Breast epithelium (tissue), 4 donors: ENCODE measurements at regions not wholly inside any gene's neighbourhood (a gene's known extent, or its start where the extent isn't known, plus 50 kb on each side); places are given as distances from the start of the nearest gene placed in this dataset.

ENCODE experiments used
- DNase-seq, 2 donors: peaks; one replicate each; pipeline ENCODE4 v3.0.0-alpha.2; 2019; ENCODE audit warnings: low spot score in 2 of 2
- H3K27ac ChIP-seq, 2 donors: fragments of 200-600 bp; sonication (generic) in 1 of 2; one replicate each; pipeline ENCODE4 v1.5.1; 2016 to 2019; ENCODE audit warnings: mild to moderate bottlenecking in 1 of 2
- H3K27me3 ChIP-seq, 2 donors: fragments of 200-600 bp; sonication (generic) in 1 of 2; one replicate each; pipeline versions ENCODE4 v1.5.1 to v1.6.0; 2017 to 2019; ENCODE audit warnings: control low read depth in 1 of 2, mild to moderate bottlenecking in 1 of 2
- H3K36me3 ChIP-seq: fragments of 200-600 bp; one replicate; pipeline ENCODE4 v1.5.1; 2019
- H3K4me1 ChIP-seq, 2 donors: fragments of 200-600 bp; sonication (generic); one replicate each; pipeline ENCODE4 v1.5.1; 2016 to 2019; ENCODE audit warnings: control low read depth in 1 of 2
- H3K4me3 ChIP-seq, 3 donors: fragments of 200-600 bp; sonication (generic); 1 replicate in 2 of 3; 2 replicates in 1 of 3; pipeline ENCODE4 v1.5.1; 2016 to 2019; ENCODE audit warnings: mild to moderate bottlenecking in 3 of 3, moderate library complexity in 2 of 3
- H3K9me3 ChIP-seq, 2 donors: fragments of 200-600 bp; sonication (generic) in 1 of 2; one replicate each; pipeline ENCODE4 v1.5.1; 2016 to 2019; ENCODE audit warnings: control low read depth in 1 of 2
- POLR2A ChIP-seq: fragments of 450-650 bp; IDR thresholded peaks from one replicate; pipeline ENCODE4 v1.6.1; 2016; ENCODE audit warnings: antibody characterized with exemption, mild to moderate bottlenecking, moderate library complexity
- POLR2AphosphoS5 ChIP-seq, 3 donors: sonication (generic); formaldehyde crosslinking; IDR thresholded peaks; one replicate each; pipeline ENCODE4 v1.6.1; 2017; ENCODE audit warnings: antibody characterized with exemption in 3 of 3
- intact Hi-C: fragments of 100-400 bp; cut with DNase I; formaldehyde crosslinking; loops from one replicate; pipeline ENCODE4 v1.15.1; 2023; ENCODE audit warnings: low total_unique reads
- TF ChIP-seq, protein P1 (sequence below), 3 donors: fragments of 450-650 bp; IDR thresholded peaks; one replicate each; pipeline ENCODE4 v1.5.1; 2016 to 2017; ENCODE audit warnings: antibody characterized with exemption in 3 of 3, mild to moderate bottlenecking in 3 of 3, moderate library complexity in 3 of 3

DNA sequence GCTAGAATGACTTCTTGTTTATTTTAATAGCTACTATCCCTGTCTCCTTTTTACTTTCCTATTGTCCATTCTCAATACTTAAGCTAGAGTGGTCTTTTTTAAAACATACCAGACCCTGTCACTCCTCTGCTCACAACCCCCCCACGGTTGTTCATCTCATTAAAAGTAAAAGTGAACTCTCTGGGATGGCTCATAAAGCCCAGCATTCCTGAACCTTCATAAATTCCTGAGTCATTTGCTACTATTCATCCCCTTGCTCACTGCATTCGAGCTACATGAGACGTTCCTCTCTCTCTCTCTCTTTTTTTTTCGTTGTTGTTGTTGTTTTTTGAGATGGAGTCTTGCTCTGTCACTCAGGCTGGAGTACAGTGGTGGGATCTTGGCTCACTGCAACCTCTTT is 148.7 kb upstream of the DSEL start:
- Histone ChIP-seq H3K36me3 (no peaks in the 10 kb centered on the region), H3K27ac (no peak overlapping the region), H3K27me3 (no peaks in the 10 kb centered on the region), H3K9me3 (no peaks in the 10 kb centered on the region), H3K4me3 (no peak overlapping the region), H3K4me1 (no peaks in the 10 kb centered on the region)
- intact Hi-C loops = no loop called here
- no peak for TF ChIP-seq POLR2A
- TF ChIP-seq, protein P1, sequence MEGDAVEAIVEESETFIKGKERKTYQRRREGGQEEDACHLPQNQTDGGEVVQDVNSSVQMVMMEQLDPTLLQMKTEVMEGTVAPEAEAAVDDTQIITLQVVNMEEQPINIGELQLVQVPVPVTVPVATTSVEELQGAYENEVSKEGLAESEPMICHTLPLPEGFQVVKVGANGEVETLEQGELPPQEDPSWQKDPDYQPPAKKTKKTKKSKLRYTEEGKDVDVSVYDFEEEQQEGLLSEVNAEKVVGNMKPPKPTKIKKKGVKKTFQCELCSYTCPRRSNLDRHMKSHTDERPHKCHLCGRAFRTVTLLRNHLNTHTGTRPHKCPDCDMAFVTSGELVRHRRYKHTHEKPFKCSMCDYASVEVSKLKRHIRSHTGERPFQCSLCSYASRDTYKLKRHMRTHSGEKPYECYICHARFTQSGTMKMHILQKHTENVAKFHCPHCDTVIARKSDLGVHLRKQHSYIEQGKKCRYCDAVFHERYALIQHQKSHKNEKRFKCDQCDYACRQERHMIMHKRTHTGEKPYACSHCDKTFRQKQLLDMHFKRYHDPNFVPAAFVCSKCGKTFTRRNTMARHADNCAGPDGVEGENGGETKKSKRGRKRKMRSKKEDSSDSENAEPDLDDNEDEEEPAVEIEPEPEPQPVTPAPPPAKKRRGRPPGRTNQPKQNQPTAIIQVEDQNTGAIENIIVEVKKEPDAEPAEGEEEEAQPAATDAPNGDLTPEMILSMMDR (IDR thresholded peaks at IDR 0.05) = no peak
- TF ChIP-seq POLR2AphosphoS5 (IDR thresholded peaks at IDR 0.05) = no peak
- DNase-seq = no peak

DNA sequence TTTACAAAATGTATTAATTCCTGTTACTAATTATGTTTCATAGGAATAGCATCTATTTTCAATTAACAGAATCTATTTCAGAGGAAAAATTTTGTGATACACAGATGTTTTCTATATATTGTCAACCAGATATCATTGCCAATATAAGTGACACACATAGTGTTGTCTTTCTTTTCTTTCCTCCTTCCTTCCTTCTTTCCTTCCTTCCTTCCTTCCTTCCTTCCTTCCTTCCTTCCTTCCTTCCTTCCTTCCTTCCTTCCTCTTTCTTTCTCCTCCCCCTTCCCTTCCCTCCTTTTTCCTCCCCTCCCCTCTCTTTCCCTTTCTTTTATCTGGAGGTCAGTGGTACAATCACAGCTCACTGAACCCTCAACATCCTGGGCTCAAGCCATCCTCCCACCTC is 146.5 kb upstream of the DSEL start:
- Histone ChIP-seq H3K36me3 (no peaks in the 10 kb centered on the region), H3K27me3 (no peaks in the 10 kb centered on the region), H3K4me3 (no peak overlapping the region), H3K9me3 (no peaks in the 10 kb centered on the region), H3K4me1 (no peaks in the 10 kb centered on the region), H3K27ac (no peak overlapping the region)
- no peak for TF ChIP-seq POLR2AphosphoS5 (IDR thresholded peaks at IDR 0.05)
- no peak for TF ChIP-seq POLR2A
- TF ChIP-seq, protein P1 (IDR thresholded peaks at IDR 0.05) = no peak
- intact Hi-C loops = no loop called here
- DNase-seq = no peak

DNA sequence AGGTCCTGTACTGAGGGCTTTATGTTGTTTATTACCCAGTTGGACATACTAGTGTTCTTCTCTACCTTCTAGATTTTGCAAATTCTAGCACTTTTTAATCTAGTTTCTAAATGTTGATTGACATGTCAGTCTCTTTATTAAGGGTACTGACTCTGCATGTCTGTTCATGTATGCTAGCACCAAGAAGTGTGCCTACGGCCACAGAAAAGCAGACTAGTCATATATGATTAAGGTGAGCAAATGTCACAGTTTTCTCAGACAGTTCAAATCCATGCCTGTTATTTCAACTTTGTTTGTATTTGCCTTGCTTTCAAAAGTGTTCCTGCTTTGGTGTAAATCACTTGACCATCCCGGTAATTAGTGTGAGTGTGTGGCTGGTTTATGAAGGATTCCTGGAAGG is 145.0 kb upstream of the DSEL start:
- DNase-seq = no peak
- Histone ChIP-seq H3K9me3 (no peaks in the 10 kb centered on the region), H3K4me3 (no peak overlapping the region), H3K36me3 (no peaks in the 10 kb centered on the region), H3K4me1 (no peaks in the 10 kb centered on the region), H3K27ac (no peak overlapping the region), H3K27me3 (no peaks in the 10 kb centered on the region)
- intact Hi-C loops = no loop called here
- TF ChIP-seq POLR2A (no peak), POLR2AphosphoS5 (IDR thresholded peaks at IDR 0.05) (no peak)
- TF ChIP-seq, protein P1 (IDR thresholded peaks at IDR 0.05) = no peak

DNA sequence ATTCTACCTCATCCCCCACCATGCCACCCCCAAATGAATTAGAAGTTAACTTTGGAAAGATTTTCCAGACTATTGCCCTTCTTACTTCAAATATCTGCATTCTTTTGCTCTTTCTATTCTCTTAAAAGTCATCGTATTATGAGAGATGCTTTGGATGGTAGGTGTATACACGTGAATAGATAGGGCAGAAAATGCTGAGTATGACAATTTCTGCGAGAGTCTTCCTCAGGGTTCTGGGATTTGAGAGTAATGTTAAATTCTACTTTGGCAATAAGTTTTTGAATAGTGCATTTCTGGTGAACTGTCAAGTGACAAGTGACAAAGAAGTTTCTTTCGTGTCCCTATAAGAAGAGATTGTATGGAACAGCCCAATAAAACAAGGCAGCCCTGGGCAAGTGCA is 137.6 kb upstream of the DSEL start:
- Histone ChIP-seq H3K4me3 (no peak overlapping the region), H3K4me1 (no peaks in the 10 kb centered on the region), H3K9me3 (no peaks in the 10 kb centered on the region), H3K36me3 (no peaks in the 10 kb centered on the region), H3K27me3 (no peaks in the 10 kb centered on the region), H3K27ac (no peak overlapping the region)
- DNase-seq = no peak
- intact Hi-C loops = loop anchor here (10.0 kb wide), 1 partner anchor 261 kb away; no protein-coding TSS in a partner anchor
- TF ChIP-seq POLR2A (no peak), POLR2AphosphoS5 (IDR thresholded peaks at IDR 0.05) (no peak)
- TF ChIP-seq, protein P1 (IDR thresholded peaks at IDR 0.05) = no peak

DNA sequence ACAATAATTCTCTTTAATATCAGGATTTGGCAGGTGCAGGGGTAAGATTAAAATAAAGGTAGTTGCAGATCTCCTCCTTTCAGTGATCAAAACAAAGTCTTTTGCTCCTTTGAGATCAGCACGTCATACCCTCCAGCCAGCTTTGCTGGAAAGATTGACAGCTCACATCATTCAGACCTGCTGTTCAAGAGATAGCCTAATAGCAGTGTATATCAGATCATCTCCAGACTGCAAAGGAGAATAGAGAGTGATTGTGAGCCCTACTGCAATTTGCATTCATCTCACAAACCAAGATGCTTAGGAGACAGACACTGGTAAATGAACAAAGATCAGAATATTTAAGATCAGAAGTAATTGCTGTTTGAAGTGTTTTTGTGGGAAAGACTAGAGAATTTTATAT is 135.8 kb upstream of the DSEL start:
- H3K36me3 ChIP-seq = no peaks in the 10 kb centered on the region
- intact Hi-C loops = loop anchor here (10.0 kb wide), 1 partner anchor 263 kb away; no protein-coding TSS in a partner anchor
- TF ChIP-seq POLR2A = no peak
- TF ChIP-seq, protein P1 (IDR thresholded peaks at IDR 0.05) = no peak
- TF ChIP-seq POLR2AphosphoS5 (IDR thresholded peaks at IDR 0.05) = no peak
- H3K4me1 ChIP-seq = no peaks in the 10 kb centered on the region
- DNase-seq = no peak
- H3K9me3 ChIP-seq = no peaks in the 10 kb centered on the region
- no peak overlapping the region for H3K4me3 ChIP-seq
- no peak overlapping the region for H3K27ac ChIP-seq
- H3K27me3 ChIP-seq = no peaks in the 10 kb centered on the region
